PC-3 (cell line): ENCODE measurements at regions not wholly inside any gene's neighbourhood (a gene's known extent, or its start where the extent isn't known, plus 50 kb on each side); places are given as distances from the start of the nearest gene placed in this dataset.

Source experiments
- CTCF ChIP-seq: fragments of 300-600 bp; sonication (generic); conservative IDR thresholded peaks from 2 replicates; pipeline ENCODE4 v1.5.1; 2017; ENCODE audit warnings: antibody characterized with exemption, low read depth, mild to moderate bottlenecking, low read length
- EZH2 ChIP-seq: fragments of 300-600 bp; sonication (generic); IDR thresholded peaks from one replicate; pipeline ENCODE4 v1.6.1; 2017; ENCODE audit warnings: antibody characterized with exemption, mild to moderate bottlenecking, low read length; ENCODE audit not compliant: unreplicated experiment
- EZH2phosphoT487 ChIP-seq: fragments of 300-600 bp; sonication (generic); IDR thresholded peaks from 2 replicates; pipeline ENCODE4 v1.6.1; 2018; ENCODE audit warnings: mild to moderate bottlenecking, antibody characterized with exemption, low read length, borderline replicate concordance

GRCh38 chr11:13561860-13562259 lies 66.1 kb upstream of the PTH start:
- TF ChIP-seq CTCF: no peak
- no peak for TF ChIP-seq EZH2phosphoT487
- TF ChIP-seq EZH2: no peak
